ENCODE measurements at regions not wholly inside any gene's neighbourhood (a gene's known extent, or its start where the extent isn't known, plus 50 kb on each side); places are given as distances from the start of the nearest gene placed in this dataset.

DNA sequence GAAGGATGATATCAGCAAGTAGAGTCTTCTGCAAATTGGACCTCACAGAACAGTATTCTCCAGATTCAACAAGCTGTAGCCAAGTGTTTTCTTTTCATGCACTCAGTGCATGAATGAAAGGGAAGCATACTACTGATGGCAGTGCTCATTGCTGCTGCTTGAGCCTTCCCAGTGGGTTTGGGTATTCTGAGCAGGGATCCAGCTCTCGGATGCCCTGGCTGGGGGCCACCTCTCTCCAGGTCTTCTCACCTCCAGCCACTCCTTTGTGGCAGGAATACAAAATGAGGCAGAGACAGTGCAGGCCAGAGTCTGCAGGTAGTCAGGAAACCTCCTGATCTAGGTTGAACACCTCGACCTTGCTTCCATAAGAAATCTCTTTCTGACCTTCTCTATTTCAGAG lies 390.4 kb upstream of the CELF4 start:
- no peak for DNase-seq
- 67 to 78% (median 76%) methylated on average over 2 of the region's 2 CpGs for WGBS, 3 donors
- Histone ChIP-seq H3K36me3 (no peaks in the 10 kb centered on the region), H3K4me3 (no peak overlapping the region), H3K4me1 (ENCODE audit: insufficient read depth) (no peaks in the 10 kb centered on the region), H3K27me3 (no peaks in the 10 kb centered on the region), H3K9me3 (no peaks in the 10 kb centered on the region), H3K27ac (no peak overlapping the region)
- TF ChIP-seq, protein P1, sequence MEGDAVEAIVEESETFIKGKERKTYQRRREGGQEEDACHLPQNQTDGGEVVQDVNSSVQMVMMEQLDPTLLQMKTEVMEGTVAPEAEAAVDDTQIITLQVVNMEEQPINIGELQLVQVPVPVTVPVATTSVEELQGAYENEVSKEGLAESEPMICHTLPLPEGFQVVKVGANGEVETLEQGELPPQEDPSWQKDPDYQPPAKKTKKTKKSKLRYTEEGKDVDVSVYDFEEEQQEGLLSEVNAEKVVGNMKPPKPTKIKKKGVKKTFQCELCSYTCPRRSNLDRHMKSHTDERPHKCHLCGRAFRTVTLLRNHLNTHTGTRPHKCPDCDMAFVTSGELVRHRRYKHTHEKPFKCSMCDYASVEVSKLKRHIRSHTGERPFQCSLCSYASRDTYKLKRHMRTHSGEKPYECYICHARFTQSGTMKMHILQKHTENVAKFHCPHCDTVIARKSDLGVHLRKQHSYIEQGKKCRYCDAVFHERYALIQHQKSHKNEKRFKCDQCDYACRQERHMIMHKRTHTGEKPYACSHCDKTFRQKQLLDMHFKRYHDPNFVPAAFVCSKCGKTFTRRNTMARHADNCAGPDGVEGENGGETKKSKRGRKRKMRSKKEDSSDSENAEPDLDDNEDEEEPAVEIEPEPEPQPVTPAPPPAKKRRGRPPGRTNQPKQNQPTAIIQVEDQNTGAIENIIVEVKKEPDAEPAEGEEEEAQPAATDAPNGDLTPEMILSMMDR (IDR thresholded peaks at IDR 0.05): no peak
- TF ChIP-seq EP300 (IDR thresholded peaks at IDR 0.05) (no peak), POLR2A (IDR thresholded peaks at IDR 0.05) (no peak)
- intact Hi-C loops (cut with DNase I): loop anchor here in 1 of 4 donors (5.0 kb wide), 1 partner anchor 1364 kb away; no protein-coding TSS in a partner anchor

DNA sequence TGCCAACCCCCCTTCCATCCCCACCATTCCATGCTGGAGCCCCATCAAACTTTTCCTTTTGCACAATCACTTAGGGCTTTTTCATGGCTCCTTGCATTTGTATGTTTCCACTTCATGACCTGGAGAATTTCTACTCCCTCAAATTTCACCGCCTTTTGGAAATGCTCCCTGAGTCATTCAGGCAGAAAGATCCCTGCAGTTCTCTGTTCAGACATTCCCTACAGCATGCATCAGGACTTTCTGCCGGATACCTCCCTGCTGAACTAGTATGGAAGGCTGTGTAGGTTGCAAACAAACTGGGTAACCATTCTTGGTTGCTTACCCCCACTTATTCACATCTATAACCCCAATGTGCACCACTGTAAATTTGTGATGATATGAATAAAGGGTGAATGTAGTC lies 389.6 kb upstream of the CELF4 start:
- intact Hi-C loops (cut with DNase I): loop anchor here in 1 of 4 donors (5.0 kb wide), 1 partner anchor 1363 kb away; no protein-coding TSS in a partner anchor
- H3K27ac ChIP-seq: no peak overlapping the region
- DNase-seq: no peak
- no peaks in the 10 kb centered on the region for H3K27me3 ChIP-seq
- no peaks in the 10 kb centered on the region for H3K36me3 ChIP-seq
- H3K9me3 ChIP-seq: no peaks in the 10 kb centered on the region
- H3K4me1 ChIP-seq (ENCODE audit: insufficient read depth): no peaks in the 10 kb centered on the region
- WGBS, 3 donors: 45 to 95% (median 78%) methylated on average over 2 of the region's 2 CpGs
- TF ChIP-seq POLR2A (IDR thresholded peaks at IDR 0.05) (no peak), EP300 (IDR thresholded peaks at IDR 0.05) (no peak)
- TF ChIP-seq, protein P1 (IDR thresholded peaks at IDR 0.05): no peak
- no peak overlapping the region for H3K4me3 ChIP-seq

DNA sequence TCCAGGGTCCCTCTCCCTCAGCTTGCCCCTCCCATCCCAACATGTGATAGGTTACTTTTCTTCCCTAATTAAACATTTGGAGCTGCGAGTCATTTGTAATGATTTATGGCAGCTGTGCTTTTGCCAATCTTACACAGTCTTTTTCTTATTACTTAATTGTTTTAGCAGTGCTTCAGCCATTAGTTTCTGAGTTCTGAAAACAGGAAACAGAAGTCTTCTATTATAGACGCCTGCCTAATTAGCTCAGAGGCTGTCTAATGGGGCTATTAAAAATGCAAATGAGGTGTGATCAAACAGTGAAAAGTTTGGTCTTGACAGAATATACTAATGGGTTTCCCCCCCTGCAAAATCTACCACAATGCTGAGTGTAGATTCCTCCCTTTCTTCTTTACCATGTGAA lies 388.3 kb upstream of the CELF4 start:
- Histone ChIP-seq H3K4me3 (no peak overlapping the region), H3K36me3 (no peaks in the 10 kb centered on the region), H3K9me3 (no peaks in the 10 kb centered on the region), H3K4me1 (ENCODE audit: insufficient read depth) (no peaks in the 10 kb centered on the region), H3K27me3 (no peaks in the 10 kb centered on the region), H3K27ac (no peak overlapping the region)
- WGBS, 3 donors: 14 to 19% (median 18%) methylated on average over 2 of the region's 2 CpGs
- TF ChIP-seq EP300 (IDR thresholded peaks at IDR 0.05) (no peak), POLR2A (IDR thresholded peaks at IDR 0.05) (no peak)
- TF ChIP-seq, protein P1 (IDR thresholded peaks at IDR 0.05): no peak
- intact Hi-C loops (cut with DNase I): no loop called here
- DNase-seq: no peak

DNA sequence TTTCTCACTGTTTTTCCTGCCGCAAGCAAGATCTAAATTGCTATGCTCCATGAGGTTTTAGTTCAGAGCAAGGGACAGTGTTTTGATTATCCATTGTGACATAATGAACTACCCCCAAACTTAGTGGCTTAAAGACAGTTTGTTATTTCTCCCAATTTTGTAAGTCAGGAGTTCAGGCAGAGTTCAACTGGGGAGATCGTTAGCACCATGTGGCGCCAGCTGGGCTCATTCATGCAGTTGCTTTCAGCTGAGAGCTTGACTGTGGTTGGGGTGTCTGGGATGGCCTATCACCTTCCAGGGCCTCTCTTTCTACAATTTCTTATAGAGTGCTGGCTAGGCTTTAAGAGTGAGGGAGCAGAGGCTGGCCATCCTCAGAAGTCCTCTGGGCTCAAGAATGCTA lies 382.9 kb upstream of the CELF4 start:
- Histone ChIP-seq H3K4me3 (no peak overlapping the region), H3K27me3 (no peaks in the 10 kb centered on the region), H3K9me3 (no peaks in the 10 kb centered on the region), H3K4me1 (ENCODE audit: insufficient read depth) (no peaks in the 10 kb centered on the region), H3K27ac (no peak overlapping the region), H3K36me3 (no peaks in the 10 kb centered on the region)
- 72 to 80% (median 74%) methylated on average over 3 of the region's 3 CpGs for WGBS, 3 donors
- intact Hi-C loops (cut with DNase I): no loop called here
- no peak for DNase-seq
- TF ChIP-seq, protein P1 (IDR thresholded peaks at IDR 0.05): no peak
- TF ChIP-seq EP300 (IDR thresholded peaks at IDR 0.05): no peak
- no peak for TF ChIP-seq POLR2A (IDR thresholded peaks at IDR 0.05)

Data from ovary (tissue), 7 donors.